ENCODE measurements at regions not wholly inside any gene's neighbourhood (a gene's known extent, or its start where the extent isn't known, plus 50 kb on each side); places are given as distances from the start of the nearest gene placed in this dataset.
"Not testable (repeated sequence)": the region's sequence is repeated elsewhere in the genome, so short reads cannot be mapped to it uniquely, and the experiment has no call there.

- not testable (repeated sequence) for DNase-seq (ENCODE audit: extremely low read depth in 1 of 11, low read depth in 9 of 11, low spot score in 4 of 11)
Measured at GRCh38 chr6:104676679-104677078, 183.0 kb downstream of the HACE1 start.

- not testable (repeated sequence) for DNase-seq (ENCODE audit: extremely low read depth in 1 of 11, low read depth in 9 of 11, low spot score in 4 of 11)
Measured at GRCh38 chr6:104675161-104675560, 184.6 kb downstream of the HACE1 start.

GRCh38 chr6:104673078-104673477 lies 186.6 kb downstream of the HACE1 start:
- not testable (repeated sequence) for DNase-seq (ENCODE audit: extremely low read depth in 1 of 11, low read depth in 9 of 11, low spot score in 4 of 11)

GRCh38 chr6:104671591-104671891 lies 188.2 kb downstream of the HACE1 start:
- DNase-seq (ENCODE audit: extremely low read depth in 1 of 11, low read depth in 9 of 11, low spot score in 4 of 11), result not testable (repeated sequence)

- not testable (repeated sequence) for DNase-seq (ENCODE audit: extremely low read depth in 1 of 11, low read depth in 9 of 11, low spot score in 4 of 11)
Measured at GRCh38 chr6:104670834-104671590, 188.7 kb downstream of the HACE1 start.

- no peak for DNase-seq (ENCODE audit: extremely low read depth in 1 of 11, low read depth in 9 of 11, low spot score in 4 of 11)
Measured at GRCh38 chr6:104669483-104669882, 190.2 kb downstream of the HACE1 start.

- no peak for DNase-seq (ENCODE audit: extremely low read depth in 1 of 11, low read depth in 9 of 11, low spot score in 4 of 11)
Measured at GRCh38 chr6:104656235-104656634, 203.5 kb downstream of the HACE1 start.

GRCh38 chr6:104653781-104654180 lies 205.9 kb downstream of the HACE1 start:
- no peak for DNase-seq (ENCODE audit: extremely low read depth in 1 of 11, low read depth in 9 of 11, low spot score in 4 of 11)

- no peak for DNase-seq (ENCODE audit: extremely low read depth in 1 of 11, low read depth in 9 of 11, low spot score in 4 of 11)
Measured at GRCh38 chr6:104648347-104648746, 211.4 kb downstream of the HACE1 start.

- no peak for DNase-seq (ENCODE audit: extremely low read depth in 1 of 11, low read depth in 9 of 11, low spot score in 4 of 11)
Measured at GRCh38 chr6:104644848-104645247, 214.9 kb downstream of the HACE1 start.

- no peak for DNase-seq (ENCODE audit: extremely low read depth in 1 of 11, low read depth in 9 of 11, low spot score in 4 of 11)
Measured at GRCh38 chr6:104642871-104643270, 216.8 kb downstream of the HACE1 start.

GRCh38 chr6:104640761-104641160 lies 219.0 kb downstream of the HACE1 start:
- DNase-seq (ENCODE audit: extremely low read depth in 1 of 11, low read depth in 9 of 11, low spot score in 4 of 11), result no peak

- no peak for DNase-seq (ENCODE audit: extremely low read depth in 1 of 11, low read depth in 9 of 11, low spot score in 4 of 11)
Measured at GRCh38 chr6:104640150-104640700, 219.5 kb downstream of the HACE1 start.

- DNase-seq (ENCODE audit: extremely low read depth in 1 of 11, low read depth in 9 of 11, low spot score in 4 of 11), result no peak
Measured at GRCh38 chr6:104639668-104640067, 220.1 kb downstream of the HACE1 start.

- peak in 3 of 11 donors; percentile 2 to 10 (median 4) for DNase-seq (ENCODE audit: extremely low read depth in 1 of 11, low read depth in 9 of 11, low spot score in 4 of 11)
Measured at GRCh38 chr6:104638841-104639290, 220.9 kb downstream of the HACE1 start.

- DNase-seq (ENCODE audit: extremely low read depth in 1 of 11, low read depth in 9 of 11, low spot score in 4 of 11), result no peak
Measured at GRCh38 chr6:104633125-104633524, 226.6 kb downstream of the HACE1 start.

GRCh38 chr6:104632588-104632987 lies 227.1 kb downstream of the HACE1 start:
- no peak for DNase-seq (ENCODE audit: extremely low read depth in 1 of 11, low read depth in 9 of 11, low spot score in 4 of 11)

- DNase-seq (ENCODE audit: extremely low read depth in 1 of 11, low read depth in 9 of 11, low spot score in 4 of 11), result no peak
Measured at GRCh38 chr6:104630955-104631354, 228.8 kb downstream of the HACE1 start.

GRCh38 chr6:104630522-104630921 lies 229.2 kb downstream of the HACE1 start:
- no peak for DNase-seq (ENCODE audit: extremely low read depth in 1 of 11, low read depth in 9 of 11, low spot score in 4 of 11)

GRCh38 chr6:104629826-104630225 lies 229.9 kb downstream of the HACE1 start:
- DNase-seq (ENCODE audit: extremely low read depth in 1 of 11, low read depth in 9 of 11, low spot score in 4 of 11), result no peak

- no peak for DNase-seq (ENCODE audit: extremely low read depth in 1 of 11, low read depth in 9 of 11, low spot score in 4 of 11)
Measured at GRCh38 chr6:104625536-104625935, 234.2 kb downstream of the HACE1 start.
